Fibroblast of lung (primary cell): ENCODE measurements at regions not wholly inside any gene's neighbourhood (a gene's known extent, or its start where the extent isn't known, plus 50 kb on each side); places are given as distances from the start of the nearest gene placed in this dataset.

Source experiments
- EZH2 ChIP-seq: IDR thresholded peaks from 2 replicates; pipeline ENCODE4 v1.5.1; 2012; ENCODE audit warnings: low read length, control low read depth, mild to moderate bottlenecking; ENCODE audit errors: missing control alignments
- TF ChIP-seq, protein P1 (sequence below), 2 donors: IDR thresholded peaks in 1 of 2; conservative IDR thresholded peaks in 1 of 2; 1 replicate in 1 of 2; 2 replicates in 1 of 2; pipeline ENCODE4 v1.5.1; 2011 to 2012; ENCODE audit warnings: low read length in 2 of 2, control low read depth in 1 of 2, inconsistent platforms in 1 of 2, low read depth in 1 of 2, mild to moderate bottlenecking in 1 of 2

DNA sequence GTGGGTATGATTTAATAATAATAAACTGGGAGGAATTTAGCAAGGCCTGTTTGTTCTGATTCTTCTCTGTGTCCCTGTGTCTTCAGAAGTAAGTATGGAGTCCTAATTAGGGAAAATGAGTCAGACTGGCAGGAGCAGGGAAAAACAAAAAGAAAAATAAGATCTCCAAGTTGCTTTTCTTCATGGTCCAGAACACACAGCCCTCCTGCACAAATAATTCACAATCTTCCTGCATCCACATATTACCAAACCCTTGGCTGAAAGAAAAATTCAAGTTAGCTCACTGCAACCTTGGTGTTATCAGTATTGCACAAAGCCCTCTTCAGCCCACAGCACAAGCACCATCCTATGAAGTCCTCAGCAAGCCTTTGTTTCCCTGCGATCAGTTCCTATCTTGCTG is 142.0 kb upstream of the LAMA2 start:
- TF ChIP-seq, protein P1, sequence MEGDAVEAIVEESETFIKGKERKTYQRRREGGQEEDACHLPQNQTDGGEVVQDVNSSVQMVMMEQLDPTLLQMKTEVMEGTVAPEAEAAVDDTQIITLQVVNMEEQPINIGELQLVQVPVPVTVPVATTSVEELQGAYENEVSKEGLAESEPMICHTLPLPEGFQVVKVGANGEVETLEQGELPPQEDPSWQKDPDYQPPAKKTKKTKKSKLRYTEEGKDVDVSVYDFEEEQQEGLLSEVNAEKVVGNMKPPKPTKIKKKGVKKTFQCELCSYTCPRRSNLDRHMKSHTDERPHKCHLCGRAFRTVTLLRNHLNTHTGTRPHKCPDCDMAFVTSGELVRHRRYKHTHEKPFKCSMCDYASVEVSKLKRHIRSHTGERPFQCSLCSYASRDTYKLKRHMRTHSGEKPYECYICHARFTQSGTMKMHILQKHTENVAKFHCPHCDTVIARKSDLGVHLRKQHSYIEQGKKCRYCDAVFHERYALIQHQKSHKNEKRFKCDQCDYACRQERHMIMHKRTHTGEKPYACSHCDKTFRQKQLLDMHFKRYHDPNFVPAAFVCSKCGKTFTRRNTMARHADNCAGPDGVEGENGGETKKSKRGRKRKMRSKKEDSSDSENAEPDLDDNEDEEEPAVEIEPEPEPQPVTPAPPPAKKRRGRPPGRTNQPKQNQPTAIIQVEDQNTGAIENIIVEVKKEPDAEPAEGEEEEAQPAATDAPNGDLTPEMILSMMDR (conservative IDR thresholded peaks at IDR 0.05 in 1 of 2, IDR thresholded peaks at IDR 0.05 in 1 of 2; ENCODE audit: low read depth in 1 of 2, low read length in 2 of 2) = no peak
- no peak for TF ChIP-seq EZH2
